ENCODE measurements at regions not wholly inside any gene's neighbourhood (a gene's known extent, or its start where the extent isn't known, plus 50 kb on each side); places are given as distances from the start of the nearest gene placed in this dataset.
"Not testable (repeated sequence)": the region's sequence is repeated elsewhere in the genome, so short reads cannot be mapped to it uniquely, and the experiment has no call there.

GRCh38 chr6:112665114-112665513, 318.0 kb downstream of the RFPL4B start:
- no peak for DNase-seq

- no peak for DNase-seq
Observed at GRCh38 chr6:112665815-112666214, 318.7 kb downstream of the RFPL4B start.

- DNase-seq = no peak
Observed at GRCh38 chr6:112667427-112667826, 320.3 kb downstream of the RFPL4B start.

- DNase-seq = no peak
Observed at GRCh38 chr6:112680091-112680490, 333.0 kb downstream of the RFPL4B start.

- DNase-seq = no peak
Observed at GRCh38 chr6:112682071-112682470, 334.9 kb downstream of the RFPL4B start.

- DNase-seq = no peak
Observed at GRCh38 chr6:112683106-112683505, 336.0 kb downstream of the RFPL4B start.

- no peak for DNase-seq
Observed at GRCh38 chr6:112683926-112684325, 336.8 kb downstream of the RFPL4B start.

- DNase-seq = not testable (repeated sequence)
Observed at GRCh38 chr6:112685521-112686220, 338.5 kb downstream of the RFPL4B start.

- DNase-seq = not testable (repeated sequence)
Observed at GRCh38 chr6:112688487-112689165, 341.5 kb downstream of the RFPL4B start.

GRCh38 chr6:112689183-112689858, 342.2 kb downstream of the RFPL4B start:
- not testable (repeated sequence) for DNase-seq

- no peak for DNase-seq
Observed at GRCh38 chr6:112690497-112691202, 343.5 kb downstream of the RFPL4B start.

- DNase-seq = no peak
Observed at GRCh38 chr6:112691289-112691688, 344.2 kb downstream of the RFPL4B start.

GRCh38 chr6:112695001-112695400, 347.9 kb downstream of the RFPL4B start:
- DNase-seq = no peak

- no peak for DNase-seq
Observed at GRCh38 chr6:112697265-112697664, 350.1 kb downstream of the RFPL4B start.

- no peak for DNase-seq
Observed at GRCh38 chr6:112701201-112701600, 354.1 kb downstream of the RFPL4B start.

- DNase-seq = no peak
Observed at GRCh38 chr6:112710710-112711109, 363.6 kb downstream of the RFPL4B start.

- no peak for DNase-seq
Observed at GRCh38 chr6:112713402-112713801, 366.3 kb downstream of the RFPL4B start.

- no peak for DNase-seq
Observed at GRCh38 chr6:112717401-112717800, 370.3 kb downstream of the RFPL4B start.

- no peak for DNase-seq
Observed at GRCh38 chr6:112717856-112718255, 370.7 kb downstream of the RFPL4B start.

- no peak for DNase-seq
Observed at GRCh38 chr6:112725541-112726085, 378.5 kb downstream of the RFPL4B start.

GRCh38 chr6:112735129-112735528, 388.0 kb downstream of the RFPL4B start:
- DNase-seq = no peak

- no peak for DNase-seq
Observed at GRCh38 chr6:112739766-112740165, 392.6 kb downstream of the RFPL4B start.

- DNase-seq = no peak
Observed at GRCh38 chr6:112743323-112743722, 396.2 kb downstream of the RFPL4B start.
